ENCODE measurements at regions not wholly inside any gene's neighbourhood (a gene's known extent, or its start where the extent isn't known, plus 50 kb on each side); places are given as distances from the start of the nearest gene placed in this dataset.

DNA sequence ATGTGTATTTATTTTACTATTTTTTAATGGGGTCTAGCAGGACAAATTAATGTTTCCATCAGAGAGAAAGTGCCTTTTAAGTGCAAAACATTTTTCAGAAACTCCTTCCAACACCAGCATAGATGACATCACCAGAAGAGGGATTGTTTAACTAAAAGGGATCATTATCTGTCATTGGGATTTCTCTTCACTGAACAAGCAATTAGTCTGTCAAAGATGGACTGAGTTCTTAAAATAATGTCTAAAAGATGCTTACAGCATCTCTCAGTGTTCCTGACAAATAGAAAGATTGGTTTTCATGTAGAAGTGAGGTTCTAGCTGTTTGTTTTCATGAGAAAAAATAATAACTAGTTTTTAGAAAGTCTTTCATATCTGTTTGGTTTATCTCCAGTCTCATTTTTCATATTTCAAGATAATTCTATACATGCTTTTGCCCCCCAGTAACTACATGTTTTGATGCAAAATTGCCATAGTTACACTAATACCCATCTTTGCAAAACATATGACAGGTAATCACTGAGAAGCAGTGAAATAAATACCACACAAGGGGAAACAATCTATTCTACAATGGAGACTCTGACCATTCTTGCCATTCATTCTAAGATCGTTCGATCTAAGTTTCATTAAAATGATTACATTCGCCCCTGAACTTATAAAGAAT, 850.3 kb downstream of the GALC start:
- TF ChIP-seq, protein P1, sequence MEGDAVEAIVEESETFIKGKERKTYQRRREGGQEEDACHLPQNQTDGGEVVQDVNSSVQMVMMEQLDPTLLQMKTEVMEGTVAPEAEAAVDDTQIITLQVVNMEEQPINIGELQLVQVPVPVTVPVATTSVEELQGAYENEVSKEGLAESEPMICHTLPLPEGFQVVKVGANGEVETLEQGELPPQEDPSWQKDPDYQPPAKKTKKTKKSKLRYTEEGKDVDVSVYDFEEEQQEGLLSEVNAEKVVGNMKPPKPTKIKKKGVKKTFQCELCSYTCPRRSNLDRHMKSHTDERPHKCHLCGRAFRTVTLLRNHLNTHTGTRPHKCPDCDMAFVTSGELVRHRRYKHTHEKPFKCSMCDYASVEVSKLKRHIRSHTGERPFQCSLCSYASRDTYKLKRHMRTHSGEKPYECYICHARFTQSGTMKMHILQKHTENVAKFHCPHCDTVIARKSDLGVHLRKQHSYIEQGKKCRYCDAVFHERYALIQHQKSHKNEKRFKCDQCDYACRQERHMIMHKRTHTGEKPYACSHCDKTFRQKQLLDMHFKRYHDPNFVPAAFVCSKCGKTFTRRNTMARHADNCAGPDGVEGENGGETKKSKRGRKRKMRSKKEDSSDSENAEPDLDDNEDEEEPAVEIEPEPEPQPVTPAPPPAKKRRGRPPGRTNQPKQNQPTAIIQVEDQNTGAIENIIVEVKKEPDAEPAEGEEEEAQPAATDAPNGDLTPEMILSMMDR (IDR thresholded peaks at IDR 0.05; ENCODE audit: low read length), result no peak
- TF ChIP-seq EZH2phosphoT487 (IDR thresholded peaks at IDR 0.05; ENCODE audit: low read length) (no peak), EZH2 (optimal IDR thresholded peaks at IDR 0.05; ENCODE audit: low read depth, low read length) (no peak)
- Histone ChIP-seq H3K4me2 (ENCODE audit: low read depth, low read length) (no peak overlapping the region), H3K36me3 (replicated peaks; ENCODE audit: insufficient read depth, low read length) (no peaks in the 10 kb centered on the region)

DNA sequence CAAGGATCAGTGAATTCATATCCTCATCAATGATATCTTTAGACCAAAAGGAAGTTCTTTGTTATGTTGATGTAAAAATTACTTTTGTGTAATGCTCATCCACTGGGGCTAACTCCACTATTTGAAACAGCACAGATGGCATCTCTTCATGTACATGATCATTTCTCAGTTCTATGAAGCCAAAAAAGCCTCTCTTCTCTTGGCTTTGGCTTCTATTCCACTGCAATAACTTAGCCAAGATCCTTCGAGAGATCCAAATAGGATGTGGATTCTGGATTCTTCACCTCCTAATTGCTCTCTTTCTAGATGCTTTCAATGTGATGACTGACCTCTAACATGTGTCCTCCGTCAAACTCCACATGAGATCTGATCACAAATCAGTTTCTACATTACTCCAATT, 851.2 kb downstream of the GALC start:
- H3K4me3 ChIP-seq (ENCODE audit: low read length), result no peak overlapping the region
- no peaks in the 10 kb centered on the region for H3F3A ChIP-seq (ENCODE audit: insufficient read depth, low read length)
- no peak overlapping the region for H2AFZ ChIP-seq (ENCODE audit: low read length)
- no peaks in the 10 kb centered on the region for H3K9me2 ChIP-seq (replicated peaks; ENCODE audit: insufficient read depth, low read length)
- TF ChIP-seq EZH2phosphoT487 (IDR thresholded peaks at IDR 0.05; ENCODE audit: low read length) (no peak), EZH2 (optimal IDR thresholded peaks at IDR 0.05; ENCODE audit: low read depth, low read length) (no peak)
- TF ChIP-seq, protein P1 (IDR thresholded peaks at IDR 0.05; ENCODE audit: low read length), result no peak
- no peaks in the 10 kb centered on the region for H3K4me1 ChIP-seq (ENCODE audit: low read length)
- no peak overlapping the region for H3K9ac ChIP-seq (ENCODE audit: low read length)
- no peaks in the 10 kb centered on the region for H3K9me3 ChIP-seq (replicated peaks; ENCODE audit: insufficient read depth, low read length)
- DNase-seq, result no peak
- no peaks in the 10 kb centered on the region for H3K79me2 ChIP-seq (ENCODE audit: low read length)
- H3K27ac ChIP-seq (ENCODE audit: low read length), result no peak overlapping the region
- H3K36me3 ChIP-seq (replicated peaks; ENCODE audit: insufficient read depth, low read length), result no peaks in the 10 kb centered on the region
- no peak overlapping the region for H3K4me2 ChIP-seq (ENCODE audit: low read depth, low read length)
- no peaks in the 10 kb centered on the region for H3K27me3 ChIP-seq (replicated peaks; ENCODE audit: insufficient read depth, low read length)
- H4K20me1 ChIP-seq (ENCODE audit: insufficient read depth, low read length), result no peaks in the 10 kb centered on the region

More for the DNA sequence above, 850.3 kb downstream of the GALC start:
- Histone ChIP-seq H3K4me1 (ENCODE audit: low read length) (no peaks in the 10 kb centered on the region), H3K27ac (ENCODE audit: low read length) (no peak overlapping the region), H3K4me3 (ENCODE audit: low read length) (no peak overlapping the region), H2AFZ (ENCODE audit: low read length) (no peak overlapping the region), H3K9me2 (replicated peaks; ENCODE audit: insufficient read depth, low read length) (no peaks in the 10 kb centered on the region), H3K79me2 (ENCODE audit: low read length) (no peaks in the 10 kb centered on the region), H4K20me1 (ENCODE audit: insufficient read depth, low read length) (no peaks in the 10 kb centered on the region), H3K9ac (ENCODE audit: low read length) (no peak overlapping the region), H3K9me3 (replicated peaks; ENCODE audit: insufficient read depth, low read length) (no peaks in the 10 kb centered on the region), H3F3A (ENCODE audit: insufficient read depth, low read length) (no peaks in the 10 kb centered on the region), H3K27me3 (replicated peaks; ENCODE audit: insufficient read depth, low read length) (no peaks in the 10 kb centered on the region)
- DNase-seq, result no peak

DNA sequence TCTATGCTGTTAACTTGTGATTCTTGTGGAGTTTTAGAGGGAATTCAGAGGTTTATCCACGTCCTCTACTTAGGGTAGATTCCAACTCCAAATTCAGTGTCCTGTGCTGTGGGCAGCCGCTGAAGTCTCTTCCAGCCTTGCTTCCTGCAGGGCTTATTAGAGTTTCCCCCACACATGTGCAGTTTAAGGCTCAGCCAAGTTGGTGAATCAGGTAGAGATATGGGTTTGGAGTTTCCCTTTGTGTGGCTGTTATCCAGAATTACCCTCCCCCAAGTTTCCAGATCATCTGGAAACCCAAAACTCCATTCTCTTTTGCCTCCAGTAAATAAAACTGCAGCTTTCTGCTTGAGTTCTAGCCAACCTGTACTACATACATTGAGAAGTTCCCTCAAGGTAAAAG, 853.7 kb downstream of the GALC start:
- TF ChIP-seq, protein P1 (IDR thresholded peaks at IDR 0.05; ENCODE audit: low read length), result no peak
- TF ChIP-seq EZH2phosphoT487 (IDR thresholded peaks at IDR 0.05; ENCODE audit: low read length), result no peak
- TF ChIP-seq EZH2 (optimal IDR thresholded peaks at IDR 0.05; ENCODE audit: low read depth, low read length), result no peak
- H3F3A ChIP-seq (ENCODE audit: insufficient read depth, low read length), result no peaks in the 10 kb centered on the region
- H3K4me1 ChIP-seq (ENCODE audit: low read length), result no peaks in the 10 kb centered on the region
- no peaks in the 10 kb centered on the region for H3K79me2 ChIP-seq (ENCODE audit: low read length)
- H4K20me1 ChIP-seq (ENCODE audit: insufficient read depth, low read length), result no peaks in the 10 kb centered on the region
- no peak overlapping the region for H3K4me2 ChIP-seq (ENCODE audit: low read depth, low read length)
- DNase-seq, result no peak
- no peaks in the 10 kb centered on the region for H3K9me2 ChIP-seq (replicated peaks; ENCODE audit: insufficient read depth, low read length)
- no peaks in the 10 kb centered on the region for H3K27me3 ChIP-seq (replicated peaks; ENCODE audit: insufficient read depth, low read length)
- H3K36me3 ChIP-seq (replicated peaks; ENCODE audit: insufficient read depth, low read length), result no peaks in the 10 kb centered on the region
- no peak overlapping the region for H2AFZ ChIP-seq (ENCODE audit: low read length)
- no peak overlapping the region for H3K4me3 ChIP-seq (ENCODE audit: low read length)
- H3K27ac ChIP-seq (ENCODE audit: low read length), result no peak overlapping the region
- no peak overlapping the region for H3K9ac ChIP-seq (ENCODE audit: low read length)
- H3K9me3 ChIP-seq (replicated peaks; ENCODE audit: insufficient read depth, low read length), result no peaks in the 10 kb centered on the region
